ENCODE measurements at regions not wholly inside any gene's neighbourhood (a gene's known extent, or its start where the extent isn't known, plus 50 kb on each side); places are given as distances from the start of the nearest gene placed in this dataset.

- TF ChIP-seq RNF2 (IDR thresholded peaks at IDR 0.05; ENCODE audit: borderline replicate concordance, low read depth, low read length, missing control alignments, poor library complexity, severe bottlenecking) = no peak
- TF ChIP-seq SIX5 (IDR thresholded peaks at IDR 0.05; ENCODE audit: low read depth, low read length) = no peak
These were observed 1003.7 kb downstream of the MCTP2 start (continued) for GRCh38 chr15:95235033-95235432.

Data from H1 (cell line).